OCI-LY7 (cell line): ENCODE measurements at regions not wholly inside any gene's neighbourhood (a gene's known extent, or its start where the extent isn't known, plus 50 kb on each side); places are given as distances from the start of the nearest gene placed in this dataset.

Experiments used
- BruUV-seq: library from RNA; stranded (reverse); fragments of 400-500 nt; replicated peaks from 2 replicates; lab custom pipeline; 2021; lab: Mats Ljungman, UMichigan
- CTCF ChIA-PET: fragments of 300-600 bp; sonication (Branson Sonifier 250); formaldehyde crosslinking; loops from one replicate; lab custom pipeline; 2022; ENCODE audit warnings: antibody characterized with exemption; ENCODE audit not compliant: unreplicated experiment; lab: Charles Lee
- POLR2A ChIA-PET: fragments of 300-600 bp; sonication (Branson Sonifier 250); formaldehyde crosslinking; loops from one replicate; lab custom pipeline; 2022; ENCODE audit warnings: antibody characterized with exemption; lab: Charles Lee
- DNase-seq: peaks from one replicate; pipeline ENCODE4 v3.0.0-alpha.2; 2015; ENCODE audit warnings: low spot score
- H2AFZ ChIP-seq: fragments of 200-600 bp; sonication (generic), shearing (Covaris generic); 2 replicates; pipeline ENCODE4 v1.6.1; 2014; ENCODE audit warnings: mild to moderate bottlenecking, antibody characterized with exemption, low read length, moderate library complexity
- H3K27ac ChIP-seq: fragments of 200-600 bp; sonication (generic); 2 replicates; pipeline ENCODE4 v1.5.1; 2014; ENCODE audit warnings: mixed run types, low read depth, mild to moderate bottlenecking, moderate library complexity, low read length, inconsistent platforms; ENCODE audit not compliant: poor library complexity, severe bottlenecking
- H3K36me3 ChIP-seq: fragments of 200-600 bp; sonication (generic); 2 replicates; pipeline ENCODE4 v1.6.1; 2014; ENCODE audit warnings: mild to moderate bottlenecking, antibody characterized with exemption, low read length, moderate library complexity, mixed read lengths; ENCODE audit not compliant: insufficient read depth
- H3K4me1 ChIP-seq: fragments of 200-600 bp; sonication (generic); 2 replicates; pipeline ENCODE4 v1.5.1; 2014; ENCODE audit warnings: mild to moderate bottlenecking, low read length; ENCODE audit not compliant: insufficient read depth, poor library complexity, severe bottlenecking
- H3K4me2 ChIP-seq: fragments of 200-600 bp; sonication (generic); 2 replicates; pipeline ENCODE4 v1.6.1; 2014; ENCODE audit warnings: mild to moderate bottlenecking, low read length
- H3K4me3 ChIP-seq: fragments of 200-600 bp; sonication (generic); 2 replicates; pipeline ENCODE4 v1.5.1; 2014; ENCODE audit warnings: mild to moderate bottlenecking, low read depth, low read length; ENCODE audit not compliant: poor library complexity, severe bottlenecking
- H3K79me2 ChIP-seq: fragments of 200-600 bp; sonication (generic); 2 replicates; pipeline ENCODE4 v1.6.1; 2016; ENCODE audit warnings: low read depth, mild to moderate bottlenecking, low read length, moderate library complexity, mixed read lengths; ENCODE audit not compliant: insufficient read depth
- H3K9me2 ChIP-seq: fragments of 200-600 bp; sonication (generic); 2 replicates; pipeline ENCODE4 v1.6.1; 2016; ENCODE audit warnings: mild to moderate bottlenecking, low read length, mixed read lengths; ENCODE audit not compliant: insufficient read depth
- H3K9me3 ChIP-seq: fragments of 200-600 bp; sonication (generic); 2 replicates; pipeline ENCODE4 v1.6.1; 2014; ENCODE audit warnings: mild to moderate bottlenecking, mixed run types, low read length, mixed read lengths
- H4K20me1 ChIP-seq: fragments of 200-600 bp; sonication (generic); 2 replicates; pipeline ENCODE4 v1.6.1; 2014; ENCODE audit warnings: mild to moderate bottlenecking, antibody characterized with exemption, low read length, moderate library complexity, mixed read lengths; ENCODE audit not compliant: insufficient read depth
- CTCF ChIP-seq: fragments of 200-600 bp; sonication (generic); conservative IDR thresholded peaks from 2 replicates; pipeline ENCODE4 v1.5.1; 2014; ENCODE audit warnings: mild to moderate bottlenecking, antibody characterized with exemption, low read length, moderate library complexity, mixed read lengths
- EZH2phosphoT487 ChIP-seq: fragments of 200-600 bp; sonication (generic); IDR thresholded peaks from 2 replicates; pipeline ENCODE4 v1.6.1; 2018; ENCODE audit warnings: low read depth, borderline replicate concordance, mild to moderate bottlenecking, mixed run types, antibody characterized with exemption, low read length, moderate library complexity, mixed read lengths
- intact Hi-C: fragments of 100-400 bp; cut with micrococcal nuclease; formaldehyde crosslinking; loops from one replicate; pipeline ENCODE4 v1.10.0; 2022; ENCODE audit not compliant: unreplicated experiment

DNA sequence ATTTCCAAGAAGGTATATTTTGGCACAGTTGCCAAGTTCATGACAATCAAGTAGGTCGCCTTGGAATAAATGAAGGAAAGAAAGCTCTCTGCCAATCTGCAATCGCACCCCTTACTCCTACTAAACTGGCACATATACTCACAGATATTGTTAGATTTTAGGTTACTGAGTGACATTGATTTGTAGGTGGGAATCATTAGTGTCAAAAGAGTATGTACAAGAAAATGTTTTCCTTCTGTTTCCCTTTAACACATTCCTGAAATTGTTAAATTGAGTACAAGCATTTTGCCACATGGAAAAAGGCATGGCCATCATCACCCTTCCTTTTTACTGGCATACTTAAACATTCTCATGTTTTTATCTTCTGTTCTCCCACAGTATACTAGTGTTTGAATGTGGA is 2868.3 kb upstream of the PCDH20 start:
- Histone ChIP-seq H3K4me1 (no peaks in the 10 kb centered on the region), H4K20me1 (no peaks in the 10 kb centered on the region), H3K4me2 (no peak overlapping the region), H3K9me3 (no peaks in the 10 kb centered on the region), H3K79me2 (no peaks in the 10 kb centered on the region), H3K9me2 (no peaks in the 10 kb centered on the region), H3K36me3 (no peaks in the 10 kb centered on the region), H3K4me3 (no peak overlapping the region), H2AFZ (no peak overlapping the region), H3K27ac (no peak overlapping the region)
- ChIA-PET POLR2A (no interaction called here), CTCF (no interaction called here)
- intact Hi-C loops, result no loop called here
- no peak for TF ChIP-seq EZH2phosphoT487
- no peak for TF ChIP-seq CTCF
- no peak for DNase-seq
- BruUV-seq, result no TSS peak

- no peak for TF ChIP-seq EZH2phosphoT487
- TF ChIP-seq CTCF, result no peak
- Histone ChIP-seq H3K79me2 (no peaks in the 10 kb centered on the region), H3K9me3 (no peaks in the 10 kb centered on the region), H3K9me2 (no peaks in the 10 kb centered on the region), H3K4me3 (no peak overlapping the region), H4K20me1 (no peaks in the 10 kb centered on the region), H3K4me1 (no peaks in the 10 kb centered on the region), H2AFZ (no peak overlapping the region), H3K4me2 (no peak overlapping the region), H3K27ac (no peak overlapping the region), H3K36me3 (no peaks in the 10 kb centered on the region)
- ChIA-PET CTCF (no interaction called here), POLR2A (no interaction called here)
- DNase-seq, result no peak
- intact Hi-C loops, result no loop called here
- BruUV-seq, result no TSS peak
Observed at GRCh38 chr13:64278493-64278892, 2862.8 kb upstream of the PCDH20 start.

DNA sequence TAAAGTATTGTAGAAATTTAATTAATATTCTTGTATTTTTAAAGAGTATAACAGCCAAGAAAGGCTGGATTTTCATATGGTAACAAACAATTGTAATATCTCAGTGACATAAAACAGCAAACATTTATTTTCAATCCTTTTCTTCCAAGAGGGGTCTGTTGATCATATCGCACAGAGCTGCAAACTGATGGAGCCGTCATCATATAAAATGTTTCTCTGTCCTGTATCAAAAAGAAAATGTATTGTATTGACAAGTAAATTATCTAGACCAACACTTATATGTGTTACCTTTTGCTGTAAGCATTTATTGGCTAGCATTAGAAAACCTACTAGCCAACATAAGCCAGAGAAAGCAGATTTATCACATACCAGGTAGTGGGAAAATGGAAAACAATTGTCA is 2861.4 kb upstream of the PCDH20 start:
- ChIA-PET POLR2A (no interaction called here), CTCF (no interaction called here)
- no TSS peak for BruUV-seq

More for the DNA sequence above, 2861.4 kb upstream of the PCDH20 start:
- DNase-seq, result no peak
- Histone ChIP-seq H3K36me3 (no peaks in the 10 kb centered on the region), H3K4me1 (no peaks in the 10 kb centered on the region), H3K27ac (no peak overlapping the region), H3K79me2 (no peaks in the 10 kb centered on the region), H3K4me2 (no peak overlapping the region), H2AFZ (no peak overlapping the region), H4K20me1 (no peaks in the 10 kb centered on the region), H3K9me3 (no peaks in the 10 kb centered on the region), H3K4me3 (no peak overlapping the region), H3K9me2 (no peaks in the 10 kb centered on the region)
- TF ChIP-seq EZH2phosphoT487, result no peak
- no peak for TF ChIP-seq CTCF
- intact Hi-C loops, result no loop called here
